AG04449 (cell line): ENCODE measurements at regions not wholly inside any gene's neighbourhood (a gene's known extent, or its start where the extent isn't known, plus 50 kb on each side); places are given as distances from the start of the nearest gene placed in this dataset.

Source experiments
- CTCF ChIA-PET: fragments of 350-600 bp; formaldehyde crosslinking; extraction: SDS; loops from one replicate; lab custom pipeline; 2021; ENCODE audit warnings: antibody characterized with exemption; lab: Yijun Ruan, JAX
- POLR2A ChIA-PET: fragments of 400-600, 350-600 bp; formaldehyde crosslinking; extraction: SDS; loops from one replicate; lab custom pipeline; 2020; ENCODE audit warnings: antibody characterized with exemption, inconsistent platforms; lab: Yijun Ruan, JAX
- DNase-seq: peaks from one replicate; pipeline ENCODE4 v3.0.0-alpha.2; 2010; ENCODE audit warnings: low read depth, low spot score
- H3K4me3 ChIP-seq: 2 replicates; pipeline ENCODE4 v1.5.1; 2011; ENCODE audit warnings: low read depth, mild to moderate bottlenecking, control low read depth, low read length
- CTCF ChIP-seq: IDR thresholded peaks from one replicate; pipeline ENCODE4 v1.5.1; 2011; ENCODE audit warnings: mild to moderate bottlenecking, moderate library complexity, low read length, control low read depth, inconsistent platforms; ENCODE audit not compliant: insufficient read depth; ENCODE audit errors: missing control alignments

- no peak overlapping the region for H3K4me3 ChIP-seq
- DNase-seq, result no peak
- no peak for TF ChIP-seq CTCF
- ChIA-PET CTCF (no interaction called here), POLR2A (no interaction called here)
These were observed 216.6 kb downstream of the HRH4 start for GRCh38 chr18:24677011-24677410.

- no peak for DNase-seq
- no peak for TF ChIP-seq CTCF
- H3K4me3 ChIP-seq, result no peak overlapping the region
- CTCF ChIA-PET, result interaction anchor here (1.2 kb wide), 1 partner anchor 189 kb away, joined by 3 read pairs; no protein-coding TSS in a partner anchor
- POLR2A ChIA-PET, result no interaction called here
These were observed 217.7 kb downstream of the HRH4 start for GRCh38 chr18:24678107-24678506.

- no peak for DNase-seq
- TF ChIP-seq CTCF, result no peak
- no peak overlapping the region for H3K4me3 ChIP-seq
- ChIA-PET POLR2A (no interaction called here), CTCF (interaction anchor here (1.2 kb wide), 1 partner anchor 190 kb away, joined by 3 read pairs; no protein-coding TSS in a partner anchor)
These were observed 218.2 kb downstream of the HRH4 start for GRCh38 chr18:24678626-24679025.

- no peak overlapping the region for H3K4me3 ChIP-seq
- DNase-seq, result no peak
- ChIA-PET POLR2A (no interaction called here), CTCF (interaction anchor here (1.2 kb wide), 1 partner anchor 190 kb away, joined by 3 read pairs; no protein-coding TSS in a partner anchor)
- TF ChIP-seq CTCF, result no peak
These were observed 218.6 kb downstream of the HRH4 start for GRCh38 chr18:24679062-24679461.

- CTCF ChIA-PET, result interaction anchor here (0.9 kb wide), 1 partner anchor 47 kb away, joined by 3 read pairs; no protein-coding TSS in a partner anchor
- no peak overlapping the region for H3K4me3 ChIP-seq
- DNase-seq, result no peak
- POLR2A ChIA-PET, result no interaction called here
- TF ChIP-seq CTCF, result no peak
These were observed 223.5 kb downstream of the HRH4 start for GRCh38 chr18:24683925-24684324.

- CTCF ChIA-PET, result no interaction called here
- H3K4me3 ChIP-seq, result no peak overlapping the region
- no peak for TF ChIP-seq CTCF
- DNase-seq, result no peak
- POLR2A ChIA-PET, result no interaction called here
These were observed 225.0 kb downstream of the HRH4 start for GRCh38 chr18:24685254-24685959.
